ENCODE measurements at regions not wholly inside any gene's neighbourhood (a gene's known extent, or its start where the extent isn't known, plus 50 kb on each side); places are given as distances from the start of the nearest gene placed in this dataset.
"Not testable (repeated sequence)": the region's sequence is repeated elsewhere in the genome, so short reads cannot be mapped to it uniquely, and the experiment has no call there.

DNA sequence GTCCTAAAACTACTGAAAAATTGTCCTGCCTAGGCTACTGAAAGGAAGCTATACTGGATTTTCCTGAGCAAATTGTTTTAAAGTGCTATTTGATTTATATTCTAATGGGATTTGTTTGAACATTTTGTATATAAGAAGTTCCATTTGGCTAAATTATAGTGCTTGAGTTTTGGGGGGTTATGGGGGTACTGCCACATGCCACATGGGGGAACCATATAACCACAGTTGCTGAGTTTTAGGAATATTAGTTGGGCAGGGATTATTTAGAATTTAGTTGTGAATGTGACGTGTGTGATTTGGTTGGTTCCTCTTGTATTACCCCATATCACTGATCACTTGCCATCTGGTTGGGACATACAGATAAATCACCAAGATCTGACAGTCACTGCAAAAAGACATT is 224.5 kb upstream of the TAPT1 start:
- DNase-seq (ENCODE audit: low spot score): no peak

GRCh38 chr4:16450031-16450430 is 223.8 kb upstream of the TAPT1 start:
- DNase-seq (ENCODE audit: low spot score): no peak

DNA sequence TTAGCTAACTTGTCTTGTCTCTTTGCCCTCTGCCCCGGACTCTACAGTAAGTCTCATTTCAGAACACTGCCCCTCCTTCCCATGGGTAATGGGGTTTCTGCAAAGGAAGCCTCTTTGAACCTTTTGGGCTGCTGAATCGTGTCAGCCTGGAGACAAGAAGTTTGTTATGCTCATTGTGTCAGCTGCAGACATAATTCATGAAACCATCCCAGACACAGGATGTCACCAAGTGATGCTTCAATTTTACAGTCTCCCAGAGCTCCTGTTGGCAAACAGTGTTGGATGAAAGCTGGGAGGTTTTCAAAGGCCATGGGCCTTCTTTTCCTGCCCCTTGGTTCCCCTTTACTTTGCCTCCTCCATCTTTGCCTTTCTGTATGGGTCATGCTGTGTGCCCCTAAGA is 223.1 kb upstream of the TAPT1 start:
- DNase-seq (ENCODE audit: low spot score): no peak

DNA sequence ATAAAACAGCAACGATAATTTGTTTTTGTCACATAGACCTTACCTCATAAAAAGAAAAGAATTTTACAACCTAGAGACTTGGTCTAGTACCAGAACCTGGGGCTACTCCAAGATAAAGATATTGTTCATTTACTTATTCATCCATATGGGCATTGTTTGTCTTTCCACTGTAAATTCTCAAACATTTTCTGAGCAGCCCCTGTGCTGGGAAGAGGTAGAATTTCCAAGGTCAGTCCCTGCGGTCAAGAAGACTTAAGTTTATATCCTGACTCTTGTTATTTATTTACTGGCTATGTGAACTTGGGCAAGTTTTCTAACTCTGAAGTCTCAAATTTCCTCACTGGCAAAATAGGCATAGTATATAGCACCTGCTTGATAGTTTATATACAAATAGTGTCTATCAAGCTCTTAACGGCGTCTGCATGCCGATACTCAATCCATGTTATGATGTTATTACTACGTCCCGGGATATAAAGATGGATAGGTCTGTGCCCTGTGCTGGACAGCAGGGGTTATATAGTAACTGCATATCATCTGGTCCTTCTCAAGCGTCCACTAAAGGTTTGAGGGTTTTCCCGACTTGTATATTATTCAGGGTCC is 222.1 kb upstream of the TAPT1 start:
- no peak for DNase-seq (ENCODE audit: low spot score)

DNA sequence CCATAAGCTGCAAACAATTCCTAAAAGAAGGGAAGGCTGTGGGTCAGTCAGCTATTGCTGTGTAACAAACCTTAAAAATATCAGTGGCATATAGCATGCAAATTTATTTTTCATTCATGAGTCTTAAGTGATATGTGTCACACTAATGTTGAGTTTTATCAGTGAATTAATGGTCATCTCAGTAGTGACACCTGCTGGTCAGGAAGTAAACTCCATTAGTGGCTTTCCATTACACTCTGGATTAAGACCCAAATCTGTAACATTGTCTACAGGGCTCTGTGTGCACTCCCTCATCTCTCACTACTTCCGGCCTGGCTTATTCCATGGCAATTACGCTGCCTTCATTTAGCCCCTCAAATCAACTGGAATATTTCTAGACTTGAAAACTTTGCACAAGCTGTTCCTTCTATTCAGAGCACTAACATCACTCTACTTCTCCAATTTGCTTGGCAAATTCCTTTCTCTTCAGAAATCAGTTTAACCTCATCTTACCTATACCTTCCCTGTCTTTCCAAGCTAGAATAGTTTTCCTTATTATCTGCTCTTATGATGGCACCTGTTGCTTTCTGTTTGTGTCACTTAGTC is 217.3 kb upstream of the TAPT1 start:
- DNase-seq (ENCODE audit: low spot score): peak; percentile 30

- no peak for DNase-seq (ENCODE audit: low spot score)
Measured at GRCh38 chr4:16442296-16442695, 216.0 kb upstream of the TAPT1 start.

DNA sequence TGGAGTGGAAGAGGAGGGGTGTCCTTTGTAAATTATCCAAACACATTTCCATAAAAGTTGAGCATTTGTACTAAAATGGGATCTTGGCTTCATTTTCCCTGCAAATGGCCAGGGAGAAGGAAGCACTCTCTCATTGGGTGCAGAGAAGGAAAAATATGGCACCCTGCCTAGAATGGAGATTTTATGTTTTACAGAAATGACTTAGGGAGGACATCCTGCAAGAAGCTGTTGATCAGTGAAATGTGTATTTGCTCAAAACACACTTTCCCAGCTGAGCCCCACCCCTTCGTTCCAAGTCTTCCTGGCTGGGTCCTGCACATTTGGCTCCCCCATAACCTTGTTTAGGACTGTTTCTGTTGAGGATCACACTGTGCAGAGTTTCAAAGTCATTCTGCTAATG is 213.5 kb upstream of the TAPT1 start:
- DNase-seq (ENCODE audit: low spot score): no peak

DNA sequence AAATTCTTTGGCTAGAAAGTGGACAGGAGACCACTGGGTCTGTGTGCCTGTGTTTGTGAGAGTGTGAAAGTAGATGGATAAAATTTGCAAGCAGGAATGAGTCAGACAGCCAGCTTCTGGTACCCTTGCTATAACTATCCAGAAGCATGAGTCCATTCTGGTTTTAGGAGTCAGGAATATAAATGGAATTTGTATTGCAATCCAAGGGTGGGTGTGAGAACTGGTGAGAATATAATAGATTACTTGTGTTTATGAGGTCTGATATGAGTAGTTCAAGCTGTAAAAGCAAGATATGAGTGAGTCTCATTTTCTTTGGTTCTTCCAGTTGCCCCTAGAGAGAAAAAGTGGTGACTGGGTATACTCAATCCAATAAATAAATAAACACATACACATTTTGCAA is 212.7 kb upstream of the TAPT1 start:
- no peak for DNase-seq (ENCODE audit: low spot score)

DNA sequence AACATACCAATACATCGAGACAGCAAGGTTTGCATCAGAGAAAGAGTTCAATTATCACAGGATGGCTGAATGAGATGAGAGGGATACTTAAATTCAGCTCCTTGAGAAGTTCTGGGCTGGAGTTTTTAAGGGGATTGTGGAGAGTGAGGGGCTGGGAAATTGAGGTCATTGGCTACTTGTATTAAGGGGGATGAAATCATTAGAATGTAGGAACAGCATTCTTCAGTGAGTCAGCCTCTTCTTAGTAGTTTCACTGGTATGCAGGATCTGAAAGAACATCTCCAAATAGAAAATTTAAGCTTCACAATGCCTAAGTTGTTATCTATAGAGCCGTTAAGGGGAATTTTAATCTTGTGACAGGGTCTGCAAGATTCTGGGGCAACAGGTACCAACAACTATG is 211.6 kb upstream of the TAPT1 start:
- DNase-seq (ENCODE audit: low spot score): no peak

DNA sequence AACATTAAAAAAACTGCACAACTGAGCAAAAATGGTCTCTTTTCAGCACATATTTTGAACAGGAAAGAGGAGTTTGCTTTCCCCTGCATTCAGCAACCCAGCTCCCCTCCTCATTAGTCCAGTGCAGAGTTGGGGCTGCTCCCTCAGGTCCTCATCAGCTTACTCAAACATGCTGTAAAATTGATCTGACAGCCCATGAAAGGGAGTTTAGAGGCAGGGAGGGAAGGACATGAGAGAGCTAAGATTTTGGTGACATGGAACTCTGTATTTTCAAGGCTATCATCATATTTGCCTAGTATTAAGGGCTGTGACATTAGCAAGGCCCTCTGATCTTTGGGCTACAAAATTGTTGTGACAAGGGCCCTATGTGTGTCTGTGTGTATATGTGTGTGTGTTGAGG is 205.6 kb upstream of the TAPT1 start:
- DNase-seq (ENCODE audit: low spot score): no peak

- DNase-seq (ENCODE audit: low spot score): no peak
Measured at GRCh38 chr4:16418814-16419213, 192.5 kb upstream of the TAPT1 start.

DNA sequence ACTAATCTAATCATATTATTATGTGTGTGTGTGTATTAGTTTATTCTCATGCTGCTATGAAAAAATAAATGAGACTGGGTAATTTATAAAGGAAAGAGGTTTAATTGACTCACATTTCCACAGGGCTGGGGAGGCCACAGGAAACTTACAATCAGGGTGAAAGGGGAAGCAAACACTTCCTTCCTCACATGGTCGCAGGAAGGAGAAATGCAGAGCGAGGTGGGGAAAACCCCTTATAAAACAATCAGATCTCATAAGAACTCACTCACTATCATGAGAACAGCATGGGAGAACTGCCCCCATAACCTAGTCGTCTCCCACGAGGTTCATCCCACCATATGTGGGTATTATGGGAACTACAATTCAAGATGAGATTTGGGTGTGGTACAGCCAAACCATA is 190.9 kb upstream of the TAPT1 start:
- no peak for DNase-seq (ENCODE audit: low spot score)

- no peak for DNase-seq (ENCODE audit: low spot score)
Measured at GRCh38 chr4:16416601-16417000, 190.3 kb upstream of the TAPT1 start.

- DNase-seq (ENCODE audit: low spot score): no peak
Measured at GRCh38 chr4:16415751-16416150, 189.5 kb upstream of the TAPT1 start.

DNA sequence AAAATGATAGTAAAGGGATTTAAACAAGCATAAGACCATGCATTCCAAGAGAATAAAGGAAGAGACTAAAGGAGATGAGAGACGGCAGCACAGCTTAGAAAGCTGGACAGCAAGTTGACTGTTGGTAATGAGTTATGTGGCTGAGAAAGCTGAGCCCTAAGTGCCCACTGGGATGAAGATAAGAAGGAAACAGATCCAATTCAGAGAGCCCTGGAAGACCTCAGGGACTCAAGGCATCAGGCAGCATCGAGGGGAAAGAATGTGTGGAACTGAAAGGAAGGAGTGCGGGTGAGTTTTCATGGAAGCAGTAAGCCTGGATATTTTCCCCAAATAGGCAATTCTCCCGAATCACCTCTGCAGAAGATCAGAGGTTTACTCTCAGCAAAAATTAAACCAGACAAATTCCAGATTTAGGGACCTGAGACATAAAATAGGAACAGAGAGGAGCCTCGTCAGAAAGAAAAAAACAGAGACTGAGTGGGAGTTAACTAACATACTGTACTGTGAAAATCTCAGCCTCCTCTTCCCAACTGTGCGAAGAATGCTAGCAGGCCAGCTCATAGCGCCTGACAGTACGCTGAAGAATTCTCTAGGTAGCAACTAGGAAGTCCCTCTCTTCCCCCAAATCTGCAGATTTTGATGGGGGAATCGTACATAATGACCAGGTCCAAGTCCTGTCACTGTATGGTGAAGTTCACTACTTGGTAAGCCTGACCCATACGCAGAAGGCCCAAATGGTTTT is 187.7 kb upstream of the TAPT1 start:
- no peak for DNase-seq (ENCODE audit: low spot score)

DNA sequence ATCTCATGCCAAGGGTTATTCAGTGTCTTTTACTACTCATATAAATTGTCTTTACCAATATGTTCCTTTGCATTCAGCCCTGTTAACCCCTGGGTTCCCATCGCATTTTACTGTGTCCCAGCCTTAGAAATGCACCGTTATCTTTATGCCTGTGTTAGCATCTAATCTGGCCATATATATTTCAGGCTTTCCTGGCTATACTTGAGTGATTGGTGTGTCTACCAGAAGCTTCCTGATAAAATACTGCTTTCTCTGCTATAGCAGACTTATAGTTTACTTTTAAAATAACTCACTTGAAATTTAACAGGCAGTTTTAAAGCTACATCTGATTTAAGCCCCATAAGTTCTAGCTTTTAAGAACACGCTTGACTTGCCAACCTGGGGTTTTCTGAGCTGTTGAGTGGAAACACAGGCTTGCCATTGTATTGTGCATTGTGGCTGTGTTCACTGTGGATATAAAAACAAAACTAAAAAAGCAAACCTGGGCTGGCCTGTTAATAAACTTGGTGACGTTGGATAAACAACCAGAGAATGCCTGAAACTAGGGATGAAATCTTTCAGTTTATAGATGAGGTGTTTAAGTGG is 185.3 kb upstream of the TAPT1 start:
- no peak for DNase-seq (ENCODE audit: low spot score)

DNA sequence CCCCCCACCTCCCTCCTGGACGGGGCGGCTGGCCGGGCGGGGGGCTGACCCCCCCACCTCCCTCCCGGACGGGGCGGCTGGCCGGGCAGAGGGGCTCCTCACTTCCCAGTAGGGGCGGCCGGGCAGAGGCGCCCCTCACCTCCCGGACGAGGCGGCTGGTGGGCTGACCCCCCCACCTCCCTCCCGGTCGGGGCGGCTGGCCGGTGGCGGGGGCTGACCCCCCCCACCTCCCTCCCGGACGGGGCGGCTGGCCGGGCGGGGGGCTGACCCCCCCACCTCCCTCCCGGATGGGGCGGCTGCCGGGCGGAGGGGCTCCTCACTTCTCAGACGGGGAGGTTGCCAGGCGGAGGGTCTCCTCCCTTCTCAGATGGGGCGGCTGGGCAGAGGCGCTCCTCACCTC is 166.9 kb upstream of the TAPT1 start:
- not testable (repeated sequence) for DNase-seq (ENCODE audit: low spot score)

GRCh38 chr4:16391196-16391595 is 164.9 kb upstream of the TAPT1 start:
- no peak for DNase-seq (ENCODE audit: low spot score)

GRCh38 chr4:16387448-16387847 is 161.2 kb upstream of the TAPT1 start:
- no peak for DNase-seq (ENCODE audit: low spot score)

- DNase-seq (ENCODE audit: low spot score): no peak
Measured at GRCh38 chr4:16386711-16387320, 160.5 kb upstream of the TAPT1 start.

GRCh38 chr4:16384576-16384975 is 158.3 kb upstream of the TAPT1 start:
- DNase-seq (ENCODE audit: low spot score): no peak

GRCh38 chr4:16382571-16382970 is 156.3 kb upstream of the TAPT1 start:
- no peak for DNase-seq (ENCODE audit: low spot score)

GRCh38 chr4:16377887-16378286 is 151.6 kb upstream of the TAPT1 start:
- no peak for DNase-seq (ENCODE audit: low spot score)

Measured in hematopoietic multipotent progenitor cell treated with erythropoietin and hydrocortisone succinate and interleukin-3 and kit ligand, for 15 days (in vitro differentiated cells).